BE2C (cell line): ENCODE measurements at regions not wholly inside any gene's neighbourhood (a gene's known extent, or its start where the extent isn't known, plus 50 kb on each side); places are given as distances from the start of the nearest gene placed in this dataset.

Experiments used
- DNase-seq: peaks from one replicate; pipeline ENCODE4 v3.0.0-alpha.2; 2020
- H3K27me3 ChIP-seq: fragments of 250-450 bp; sonication (Bioruptor Pico); 2 replicates; pipeline ENCODE4 v1.5.1; 2020; ENCODE audit warnings: mild to moderate bottlenecking
- H3K36me3 ChIP-seq: fragments of 250-450 bp; sonication (Bioruptor Pico); 2 replicates; pipeline ENCODE4 v1.5.1; 2020; ENCODE audit warnings: mild to moderate bottlenecking
- H3K4me1 ChIP-seq: fragments of 250-450 bp; sonication (Bioruptor Pico); 2 replicates; pipeline ENCODE4 v1.5.1; 2020
- H3K4me3 ChIP-seq: 2 replicates; pipeline ENCODE4 v1.5.1; 2011; ENCODE audit warnings: low read depth, low read length
- H3K9me3 ChIP-seq: fragments of 250-450 bp; sonication (Bioruptor Pico); 2 replicates; pipeline ENCODE4 v1.5.1; 2020
- CTCF ChIP-seq: IDR thresholded peaks from 2 replicates; pipeline ENCODE4 v1.5.1; 2012; ENCODE audit warnings: mild to moderate bottlenecking, low read depth, low read length

GRCh38 chr2:215626063-215626462 is 190.2 kb upstream of the FN1 start:
- no peak overlapping the region for H3K4me3 ChIP-seq
- TF ChIP-seq CTCF = no peak

GRCh38 chr2:215625207-215625606 is 189.3 kb upstream of the FN1 start:
- no peak for DNase-seq
- H3K9me3 ChIP-seq = no peaks in the 10 kb centered on the region
- TF ChIP-seq CTCF = no peak
- H3K4me3 ChIP-seq = no peak overlapping the region
- H3K27me3 ChIP-seq = no peaks in the 10 kb centered on the region
- H3K4me1 ChIP-seq = no peaks in the 10 kb centered on the region; the same call in 1 of the 2 replicates
- H3K36me3 ChIP-seq = no peaks in the 10 kb centered on the region

More at GRCh38 chr2:215626063-215626462, 190.2 kb upstream of the FN1 start:
- no peaks in the 10 kb centered on the region for H3K36me3 ChIP-seq
- no peak for DNase-seq
- H3K27me3 ChIP-seq = no peaks in the 10 kb centered on the region
- no peaks in the 10 kb centered on the region for H3K9me3 ChIP-seq
- H3K4me1 ChIP-seq = no peaks in the 10 kb centered on the region; the same call in 1 of the 2 replicates

GRCh38 chr2:215624423-215624829 is 188.6 kb upstream of the FN1 start:
- no peak for DNase-seq
- H3K36me3 ChIP-seq = no peaks in the 10 kb centered on the region
- no peaks in the 10 kb centered on the region for H3K27me3 ChIP-seq
- no peaks in the 10 kb centered on the region for H3K9me3 ChIP-seq
- H3K4me3 ChIP-seq = no peak overlapping the region
- H3K4me1 ChIP-seq = peaks cover 4% of the 10 kb centered on the region
- TF ChIP-seq CTCF = no peak

GRCh38 chr2:215622837-215623236 is 187.0 kb upstream of the FN1 start:
- no peak overlapping the region for H3K4me3 ChIP-seq
- no peak for DNase-seq
- TF ChIP-seq CTCF = no peak

GRCh38 chr2:215621381-215621780 is 185.5 kb upstream of the FN1 start:
- Histone ChIP-seq H3K36me3 (no peaks in the 10 kb centered on the region), H3K27me3 (no peaks in the 10 kb centered on the region), H3K4me3 (no peak overlapping the region), H3K4me1 (peaks cover 6% of the 10 kb centered on the region), H3K9me3 (no peaks in the 10 kb centered on the region)
- DNase-seq = no peak
- no peak for TF ChIP-seq CTCF

More at GRCh38 chr2:215622837-215623236, 187.0 kb upstream of the FN1 start:
- no peaks in the 10 kb centered on the region for H3K36me3 ChIP-seq
- no peaks in the 10 kb centered on the region for H3K9me3 ChIP-seq
- H3K4me1 ChIP-seq = peaks cover 6% of the 10 kb centered on the region
- no peaks in the 10 kb centered on the region for H3K27me3 ChIP-seq

- no peaks in the 10 kb centered on the region for H3K36me3 ChIP-seq
- no peak overlapping the region for H3K4me3 ChIP-seq
- no peaks in the 10 kb centered on the region for H3K9me3 ChIP-seq
- no peak for TF ChIP-seq CTCF
- no peak for DNase-seq
- no peaks in the 10 kb centered on the region for H3K27me3 ChIP-seq
- peaks cover 6% of the 10 kb centered on the region for H3K4me1 ChIP-seq
Observed at GRCh38 chr2:215620528-215620927, 184.7 kb upstream of the FN1 start.
